Glutamatergic neuron (in vitro differentiated cells): ENCODE measurements at regions not wholly inside any gene's neighbourhood (a gene's known extent, or its start where the extent isn't known, plus 50 kb on each side); places are given as distances from the start of the nearest gene placed in this dataset.

Experiments
- DNase-seq: peaks from one replicate; pipeline ENCODE4 v3.0.0; 2022
- H3K27ac Mint-ChIP-seq: one replicate; pipeline ENCODE4 v1.8.0; 2020; ENCODE audit warnings: mild to moderate bottlenecking, mixed read lengths, inconsistent platforms; ENCODE audit not compliant: unreplicated experiment
- H3K27me3 Mint-ChIP-seq: one replicate; pipeline ENCODE4 v1.8.0; 2020; ENCODE audit warnings: mild to moderate bottlenecking, moderate library complexity, mixed read lengths, inconsistent platforms; ENCODE audit not compliant: unreplicated experiment
- H3K36me3 Mint-ChIP-seq: one replicate; pipeline ENCODE4 v1.8.0; 2020; ENCODE audit warnings: mild to moderate bottlenecking, mixed read lengths, inconsistent platforms; ENCODE audit not compliant: unreplicated experiment
- H3K4me1 Mint-ChIP-seq: one replicate; pipeline ENCODE4 v1.8.0; 2020; ENCODE audit warnings: mild to moderate bottlenecking, low read depth, mixed read lengths, inconsistent platforms; ENCODE audit not compliant: unreplicated experiment
- H3K4me3 Mint-ChIP-seq: one replicate; pipeline ENCODE4 v1.8.0; 2020; ENCODE audit warnings: mild to moderate bottlenecking, mixed read lengths, inconsistent platforms; ENCODE audit not compliant: unreplicated experiment
- H3K9me3 Mint-ChIP-seq: one replicate; pipeline ENCODE4 v1.8.0; 2020; ENCODE audit warnings: mild to moderate bottlenecking, moderate library complexity, mixed read lengths, inconsistent platforms; ENCODE audit not compliant: unreplicated experiment
- CTCF ChIP-seq: fragments of 200-600 bp; sonication (generic); IDR thresholded peaks from one replicate; pipeline ENCODE4 v1.5.0; 2021; ENCODE audit not compliant: partially characterized antibody, unreplicated experiment

DNA sequence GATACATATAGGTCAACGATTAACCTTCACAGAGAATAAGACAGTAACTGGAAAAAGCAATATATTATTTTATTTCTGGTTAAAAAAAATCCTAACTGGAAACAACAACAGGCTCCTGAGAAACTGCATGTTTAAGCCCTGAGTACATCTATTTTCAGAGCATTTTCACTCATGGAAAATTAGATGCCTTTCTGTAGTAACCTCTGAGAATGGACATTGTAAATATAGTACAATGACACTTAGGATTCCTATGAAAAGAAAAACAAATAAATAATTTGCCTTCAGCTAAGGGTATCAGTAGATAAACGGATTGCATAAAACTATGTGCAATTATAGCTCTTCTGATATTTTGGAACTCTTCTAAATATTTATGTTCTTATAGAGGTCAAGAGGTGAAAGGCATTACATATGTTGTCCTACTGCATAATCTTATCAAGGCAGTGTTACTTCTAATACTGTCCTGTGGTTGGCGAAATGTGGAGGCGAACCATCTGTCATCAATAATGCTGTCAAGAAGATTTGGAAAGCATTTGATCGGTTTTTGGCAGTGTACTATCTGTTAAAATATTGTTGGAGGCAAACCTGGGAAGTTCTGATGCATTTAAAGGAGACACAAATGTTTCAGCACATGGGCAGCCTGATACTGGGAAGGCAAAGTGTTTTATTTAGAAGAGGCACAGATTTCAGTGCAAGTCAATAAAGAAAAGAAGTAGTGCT is 381.8 kb downstream of the BTG1 start:
- peaks cover 13% of the 10 kb centered on the region for H3K4me1 Mint-ChIP-seq
- DNase-seq = no peak
- H3K4me3 Mint-ChIP-seq = no peak overlapping the region
- peaks cover 4% of the 10 kb centered on the region for H3K36me3 Mint-ChIP-seq
- H3K27me3 Mint-ChIP-seq = peaks cover 2% of the 10 kb centered on the region
- TF ChIP-seq CTCF = no peak
- H3K27ac Mint-ChIP-seq = peak overlapping the region; percentile 67
- peaks cover 8% of the 10 kb centered on the region for H3K9me3 Mint-ChIP-seq

GRCh38 chr12:91753649-91754048 is 392.0 kb downstream of the BTG1 start:
- TF ChIP-seq CTCF = no peak
- Mint-ChIP-seq H3K9me3 (no peaks in the 10 kb centered on the region), H3K4me1 (no peaks in the 10 kb centered on the region), H3K36me3 (peaks cover 12% of the 10 kb centered on the region), H3K27ac (no peak overlapping the region), H3K27me3 (no peaks in the 10 kb centered on the region), H3K4me3 (no peak overlapping the region)
- DNase-seq = no peak

DNA sequence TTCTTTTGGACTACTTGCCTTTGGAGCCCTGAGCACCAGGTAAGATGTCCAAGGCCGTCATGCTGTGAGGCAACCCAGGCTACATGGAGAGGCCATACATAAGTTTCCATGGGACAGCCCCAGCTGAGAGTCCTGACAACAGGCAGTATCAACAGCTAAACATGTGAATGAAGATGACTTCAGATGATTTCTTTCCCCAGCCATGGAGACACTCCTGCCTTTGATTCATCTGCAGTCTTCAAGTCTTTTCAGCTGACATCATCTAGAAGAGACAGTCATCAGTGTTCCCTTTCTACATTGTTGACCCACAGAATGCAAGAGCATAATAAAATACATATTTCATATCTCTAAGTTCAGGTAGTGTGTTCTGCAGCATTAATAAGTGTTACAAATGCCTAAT is 398.7 kb downstream of the BTG1 start:
- DNase-seq = no peak
- no peaks in the 10 kb centered on the region for H3K36me3 Mint-ChIP-seq
- no peaks in the 10 kb centered on the region for H3K4me1 Mint-ChIP-seq
- no peak overlapping the region for H3K27ac Mint-ChIP-seq
- no peaks in the 10 kb centered on the region for H3K27me3 Mint-ChIP-seq
- TF ChIP-seq CTCF = no peak
- no peaks in the 10 kb centered on the region for H3K9me3 Mint-ChIP-seq
- H3K4me3 Mint-ChIP-seq = no peak overlapping the region

DNA sequence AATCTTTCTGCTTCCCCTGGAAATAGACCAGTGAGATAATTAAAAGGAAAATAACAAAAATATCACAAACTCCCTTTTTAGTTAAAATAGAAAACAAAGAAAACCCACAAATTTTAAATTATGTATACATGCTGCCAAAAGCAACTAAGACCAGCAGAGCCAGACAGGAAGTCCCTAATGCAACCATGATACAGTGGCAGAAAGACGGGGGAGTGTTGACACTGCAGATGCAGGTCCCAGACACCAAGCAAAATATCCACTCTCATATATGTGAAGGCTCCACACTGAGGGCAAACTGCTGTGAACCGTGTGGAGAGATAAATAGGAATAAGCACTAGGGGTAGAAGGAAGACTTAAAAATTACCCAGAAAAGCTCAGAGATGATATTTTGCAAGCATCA is 401.0 kb downstream of the BTG1 start:
- Mint-ChIP-seq H3K27me3 (no peaks in the 10 kb centered on the region), H3K27ac (no peak overlapping the region), H3K36me3 (no peaks in the 10 kb centered on the region), H3K4me3 (no peak overlapping the region), H3K9me3 (no peaks in the 10 kb centered on the region), H3K4me1 (no peaks in the 10 kb centered on the region)
- DNase-seq = no peak
- TF ChIP-seq CTCF = no peak

DNA sequence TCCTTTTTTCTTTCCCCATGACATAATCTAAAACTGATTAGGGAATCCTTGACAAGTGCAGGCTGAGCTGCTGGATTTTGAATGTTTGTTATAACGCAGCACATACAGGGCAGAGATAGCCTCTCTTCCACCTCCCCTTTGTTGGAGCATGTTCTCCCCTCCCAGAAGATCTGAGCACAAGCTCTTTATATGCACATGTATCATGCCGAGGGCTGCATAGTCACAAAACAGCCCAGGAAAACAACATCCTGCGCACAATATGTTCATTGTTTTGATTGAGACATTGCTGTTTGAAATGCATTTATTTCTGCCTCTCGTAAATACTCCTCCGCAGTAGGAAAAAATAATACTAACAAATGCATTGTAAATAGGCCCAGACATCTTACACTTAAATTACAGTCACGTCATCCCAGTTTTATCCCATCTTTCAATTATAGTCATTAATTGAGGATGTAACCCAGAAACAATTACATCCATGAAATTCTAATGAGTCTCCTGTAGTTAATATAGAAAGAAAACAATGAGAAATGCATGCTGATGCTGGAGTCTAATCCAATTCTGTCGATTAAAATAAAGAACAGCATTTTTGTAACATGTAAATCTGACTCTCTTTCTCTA is 401.8 kb downstream of the BTG1 start:
- Mint-ChIP-seq H3K27me3 (no peaks in the 10 kb centered on the region), H3K4me3 (no peak overlapping the region), H3K4me1 (no peaks in the 10 kb centered on the region), H3K36me3 (no peaks in the 10 kb centered on the region), H3K27ac (no peak overlapping the region), H3K9me3 (no peaks in the 10 kb centered on the region)
- no peak for DNase-seq
- no peak for TF ChIP-seq CTCF
